Thyroid gland (tissue), 4 donors: ENCODE measurements at regions not wholly inside any gene's neighbourhood (a gene's known extent, or its start where the extent isn't known, plus 50 kb on each side); places are given as distances from the start of the nearest gene placed in this dataset.

Source experiments
- CTCF ChIP-seq, 6 experiments: fragments of 200-600 bp in 3 of 6; fragments of 450-650 bp in 3 of 6; sonication (generic) in 3 of 6; IDR thresholded peaks; one replicate each; pipeline ENCODE4 v1.5.1; 2016 to 2019; ENCODE audit warnings: antibody characterized with exemption in 6 of 6, mild to moderate bottlenecking in 2 of 6, inconsistent platforms in 1 of 6, moderate library complexity in 1 of 6
- POLR2A ChIP-seq, 2 donors: fragments of 450-650 bp; IDR thresholded peaks; one replicate each; pipeline ENCODE4 v1.6.1; 2017; ENCODE audit warnings: antibody characterized with exemption in 2 of 2, mild to moderate bottlenecking in 2 of 2, moderate library complexity in 1 of 2

- TF ChIP-seq CTCF (IDR thresholded peaks at IDR 0.05) (no peak), POLR2A (IDR thresholded peaks at IDR 0.05) (no peak)
Observed at GRCh38 chr9:126030716-126031115, 283.5 kb downstream of the PBX3 start.
